Activated gamma-delta T cell treated with Interleukin-2 at 50 U/mL for 16 hours (primary cell): ENCODE measurements at regions not wholly inside any gene's neighbourhood (a gene's known extent, or its start where the extent isn't known, plus 50 kb on each side); places are given as distances from the start of the nearest gene placed in this dataset.
"Not testable (repeated sequence)": the region's sequence is repeated elsewhere in the genome, so short reads cannot be mapped to it uniquely, and the experiment has no call there.

Experiments
- DNase-seq: peaks from one replicate; pipeline ENCODE4 v3.0.0-alpha.2; 2020

GRCh38 chr1:29767769-29768425 lies 531.6 kb downstream of the PTPRU start:
- no peak for DNase-seq

- no peak for DNase-seq
These were observed 530.9 kb downstream of the PTPRU start for GRCh38 chr1:29767088-29767685.

GRCh38 chr1:29762635-29763034 lies 526.3 kb downstream of the PTPRU start:
- DNase-seq, result no peak

- no peak for DNase-seq
These were observed 525.0 kb downstream of the PTPRU start for GRCh38 chr1:29761159-29761928.

- no peak for DNase-seq
These were observed 523.8 kb downstream of the PTPRU start for GRCh38 chr1:29760067-29760564.

- no peak for DNase-seq
These were observed 522.6 kb downstream of the PTPRU start for GRCh38 chr1:29758781-29759499.

- no peak for DNase-seq
These were observed 521.8 kb downstream of the PTPRU start for GRCh38 chr1:29757866-29758780.

GRCh38 chr1:29756901-29757725 lies 520.8 kb downstream of the PTPRU start:
- no peak for DNase-seq

- no peak for DNase-seq
These were observed 520.2 kb downstream of the PTPRU start for GRCh38 chr1:29756498-29756897.

- no peak for DNase-seq
These were observed 519.8 kb downstream of the PTPRU start for GRCh38 chr1:29756085-29756484.

GRCh38 chr1:29755412-29756015 lies 519.2 kb downstream of the PTPRU start:
- DNase-seq, result not testable (repeated sequence)

- DNase-seq, result no peak
These were observed 518.5 kb downstream of the PTPRU start for GRCh38 chr1:29754573-29755375.

- DNase-seq, result no peak
These were observed 517.6 kb downstream of the PTPRU start for GRCh38 chr1:29753771-29754572.

GRCh38 chr1:29753244-29753643 lies 516.9 kb downstream of the PTPRU start:
- DNase-seq, result no peak

- no peak for DNase-seq
These were observed 515.8 kb downstream of the PTPRU start for GRCh38 chr1:29752141-29752540.

- no peak for DNase-seq
These were observed 513.0 kb downstream of the PTPRU start for GRCh38 chr1:29749024-29749945.

- no peak for DNase-seq
These were observed 510.9 kb downstream of the PTPRU start for GRCh38 chr1:29747196-29747595.
